Activated naive CD8-positive, alpha-beta T cell (primary cell): ENCODE measurements at regions not wholly inside any gene's neighbourhood (a gene's known extent, or its start where the extent isn't known, plus 50 kb on each side); places are given as distances from the start of the nearest gene placed in this dataset.
"Not testable (repeated sequence)": the region's sequence is repeated elsewhere in the genome, so short reads cannot be mapped to it uniquely, and the experiment has no call there.

Experiments used
- H3K27ac Mint-ChIP-seq: one replicate; pipeline ENCODE4 v1.8.0; 2021; ENCODE audit warnings: mixed read lengths
- H3K27me3 Mint-ChIP-seq: one replicate; pipeline ENCODE4 v1.8.0; 2021; ENCODE audit warnings: mixed read lengths
- H3K36me3 Mint-ChIP-seq: one replicate; pipeline ENCODE4 v1.8.0; 2021; ENCODE audit warnings: mixed read lengths
- H3K4me1 Mint-ChIP-seq: one replicate; pipeline ENCODE4 v1.8.0; 2021; ENCODE audit warnings: low read depth, mixed read lengths
- H3K4me3 Mint-ChIP-seq: one replicate; pipeline ENCODE4 v1.8.0; 2021; ENCODE audit warnings: mild to moderate bottlenecking, mixed read lengths
- H3K9me3 Mint-ChIP-seq: one replicate; pipeline ENCODE4 v1.8.0; 2021; ENCODE audit warnings: low read depth, mixed read lengths

- not testable (repeated sequence) for H3K4me1 Mint-ChIP-seq, H3K36me3 Mint-ChIP-seq, H3K9me3 Mint-ChIP-seq, H3K27me3 Mint-ChIP-seq, H3K4me3 Mint-ChIP-seq, H3K27ac Mint-ChIP-seq
These were observed 115.0 kb upstream of the NBPF9 start for GRCh38 chr1:149218080-149218988.

- not testable (repeated sequence) for H3K27ac Mint-ChIP-seq, H3K4me3 Mint-ChIP-seq, H3K9me3 Mint-ChIP-seq, H3K27me3 Mint-ChIP-seq, H3K36me3 Mint-ChIP-seq, H3K4me1 Mint-ChIP-seq
These were observed 116.2 kb upstream of the NBPF9 start for GRCh38 chr1:149219539-149219938.

- H3K4me1 Mint-ChIP-seq, H3K27ac Mint-ChIP-seq, H3K4me3 Mint-ChIP-seq, H3K36me3 Mint-ChIP-seq, H3K27me3 Mint-ChIP-seq, H3K9me3 Mint-ChIP-seq: not testable (repeated sequence)
These were observed 117.2 kb upstream of the NBPF9 start for GRCh38 chr1:149220463-149221074.

GRCh38 chr1:149227933-149228665 lies 124.7 kb upstream of the NBPF9 start:
- H3K4me1 Mint-ChIP-seq, H3K9me3 Mint-ChIP-seq, H3K4me3 Mint-ChIP-seq, H3K36me3 Mint-ChIP-seq, H3K27ac Mint-ChIP-seq, H3K27me3 Mint-ChIP-seq: not testable (repeated sequence)

DNA sequence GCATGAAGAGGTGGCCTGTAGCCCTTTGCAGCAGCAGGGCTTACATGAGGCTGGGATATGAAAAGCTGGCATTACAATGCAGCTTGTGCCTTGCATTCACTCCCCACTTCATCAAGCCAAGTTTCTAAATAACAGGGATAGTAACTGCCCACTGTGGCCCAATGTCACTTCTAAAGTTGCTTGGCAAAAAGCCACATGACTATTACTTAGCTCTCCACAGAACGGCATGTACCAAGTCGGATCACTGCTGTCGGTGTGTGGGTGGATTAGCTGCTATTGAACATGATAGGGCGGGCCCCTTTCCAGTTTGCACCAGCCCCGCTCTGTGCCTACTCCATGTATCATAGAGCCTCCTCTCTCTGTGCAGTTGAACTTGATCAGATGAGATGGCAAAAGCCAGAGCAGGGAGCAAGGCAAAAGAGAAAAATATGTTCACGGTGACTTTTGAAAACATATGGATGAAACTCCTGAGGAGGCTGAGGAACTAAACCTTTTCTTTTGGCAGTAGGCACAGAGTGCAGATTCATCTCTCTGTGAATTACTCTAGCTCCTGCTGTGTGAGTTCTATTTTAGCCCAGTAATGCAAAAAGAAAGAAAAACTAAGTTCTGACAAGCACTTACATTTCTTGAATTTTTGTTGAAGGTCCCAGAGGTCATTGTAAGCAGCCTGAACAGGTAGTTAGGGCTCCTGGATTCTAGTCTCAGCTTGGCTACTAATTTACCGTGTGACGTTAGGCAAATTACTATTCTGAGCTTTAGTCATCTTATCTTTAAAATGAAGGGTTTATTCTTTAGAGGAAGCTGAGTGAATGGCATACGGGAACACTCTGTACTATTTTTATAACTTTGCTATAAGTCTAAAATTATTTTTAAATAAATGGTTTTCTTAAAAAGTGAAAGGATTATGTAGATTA lies 125.6 kb upstream of the NBPF9 start:
- H3K4me3 Mint-ChIP-seq, H3K27me3 Mint-ChIP-seq, H3K9me3 Mint-ChIP-seq, H3K36me3 Mint-ChIP-seq, H3K4me1 Mint-ChIP-seq, H3K27ac Mint-ChIP-seq: not testable (repeated sequence)

DNA sequence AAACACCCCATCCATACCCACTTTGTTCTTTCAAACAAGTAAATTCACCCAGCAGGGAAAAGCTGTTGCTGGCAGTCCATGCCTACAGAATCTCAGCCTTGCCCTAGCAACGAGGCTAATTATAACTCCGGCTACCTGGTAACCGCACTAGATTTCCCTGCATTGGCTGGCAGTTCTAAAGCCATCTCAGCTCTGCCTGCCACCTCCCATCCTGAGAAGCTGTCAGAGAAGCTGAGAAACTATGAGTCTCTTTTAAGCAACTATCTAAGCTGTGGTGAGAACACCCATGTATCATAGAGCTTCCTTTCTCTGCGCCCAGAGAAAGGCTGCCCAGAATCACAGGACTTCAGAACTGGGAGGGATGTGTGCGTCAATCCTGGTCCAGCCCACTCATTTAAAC lies 126.5 kb upstream of the NBPF9 start:
- not testable (repeated sequence) for H3K36me3 Mint-ChIP-seq, H3K9me3 Mint-ChIP-seq

GRCh38 chr1:149234926-149235914 lies 131.9 kb upstream of the NBPF9 start:
- not testable (repeated sequence) for H3K4me1 Mint-ChIP-seq, H3K36me3 Mint-ChIP-seq, H3K27me3 Mint-ChIP-seq

More for the DNA sequence above, 126.5 kb upstream of the NBPF9 start:
- not testable (repeated sequence) for H3K4me3 Mint-ChIP-seq, H3K4me1 Mint-ChIP-seq, H3K27ac Mint-ChIP-seq, H3K27me3 Mint-ChIP-seq

DNA sequence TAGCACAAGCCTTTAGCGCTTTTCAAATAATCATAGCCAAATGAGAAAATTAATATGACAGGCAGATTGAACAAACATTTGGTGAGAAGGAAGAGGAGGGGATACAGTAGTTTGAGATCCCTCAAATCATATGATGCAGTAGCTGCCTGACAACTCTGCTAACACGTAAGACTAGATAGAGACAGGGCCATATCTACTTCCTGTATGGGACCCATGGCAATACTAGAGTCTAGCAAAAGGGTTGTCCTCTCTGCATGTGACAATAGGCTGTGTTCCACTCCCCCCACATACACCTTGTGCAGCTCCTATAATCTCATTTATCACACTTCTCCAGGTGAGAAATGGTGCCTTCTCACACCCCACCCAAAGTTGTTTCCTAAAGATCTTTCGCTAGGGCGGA lies 134.2 kb upstream of the NBPF9 start:
- H3K4me3 Mint-ChIP-seq, H3K27me3 Mint-ChIP-seq, H3K4me1 Mint-ChIP-seq, H3K9me3 Mint-ChIP-seq, H3K27ac Mint-ChIP-seq, H3K36me3 Mint-ChIP-seq: not testable (repeated sequence)

More at GRCh38 chr1:149234926-149235914, 131.9 kb upstream of the NBPF9 start:
- not testable (repeated sequence) for H3K27ac Mint-ChIP-seq, H3K4me3 Mint-ChIP-seq, H3K9me3 Mint-ChIP-seq

DNA sequence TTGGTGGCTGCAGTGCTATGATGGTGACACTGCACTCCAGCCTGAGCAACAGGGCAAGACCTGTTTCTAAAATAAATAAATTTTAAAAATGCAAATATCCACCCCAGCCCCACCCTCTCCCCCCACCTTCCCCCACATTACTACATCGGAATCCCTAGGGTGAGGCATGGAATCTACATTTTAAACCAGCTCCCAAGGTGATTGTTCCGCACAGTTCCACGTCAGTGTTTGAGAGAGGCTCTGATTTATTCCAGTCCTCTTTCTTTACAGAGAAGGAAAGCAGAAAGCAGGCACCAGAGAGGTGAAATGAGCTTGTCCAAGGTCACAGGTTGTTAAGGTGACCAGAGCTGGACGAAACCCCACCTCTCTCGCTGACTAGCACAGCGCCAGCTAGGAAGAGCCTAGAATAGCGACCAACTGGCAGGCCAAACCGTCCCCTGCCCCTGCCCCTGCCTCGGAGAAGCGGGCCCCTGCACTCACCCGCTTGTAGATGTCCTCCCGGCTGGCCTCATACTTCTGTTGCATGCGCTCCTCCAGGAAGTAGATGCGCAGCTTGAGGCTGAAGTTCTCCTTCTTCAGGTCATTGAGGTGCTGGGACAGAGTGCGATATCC lies 136.7 kb upstream of the NBPF9 start:
- H3K4me3 Mint-ChIP-seq, H3K27me3 Mint-ChIP-seq, H3K36me3 Mint-ChIP-seq, H3K4me1 Mint-ChIP-seq, H3K27ac Mint-ChIP-seq, H3K9me3 Mint-ChIP-seq: not testable (repeated sequence)

- H3K9me3 Mint-ChIP-seq, H3K27ac Mint-ChIP-seq, H3K36me3 Mint-ChIP-seq: not testable (repeated sequence)
These were observed 137.2 kb upstream of the NBPF9 start for GRCh38 chr1:149240530-149240929.

GRCh38 chr1:149241272-149241671 lies 137.9 kb upstream of the NBPF9 start:
- not testable (repeated sequence) for H3K9me3 Mint-ChIP-seq, H3K36me3 Mint-ChIP-seq, H3K4me1 Mint-ChIP-seq, H3K27me3 Mint-ChIP-seq, H3K27ac Mint-ChIP-seq, H3K4me3 Mint-ChIP-seq

More at GRCh38 chr1:149240530-149240929, 137.2 kb upstream of the NBPF9 start:
- H3K4me3 Mint-ChIP-seq, H3K4me1 Mint-ChIP-seq, H3K27me3 Mint-ChIP-seq: not testable (repeated sequence)

- not testable (repeated sequence) for H3K27ac Mint-ChIP-seq
These were observed 140.2 kb upstream of the NBPF9 start for GRCh38 chr1:149243572-149243971.

GRCh38 chr1:149244621-149245020 lies 141.3 kb upstream of the NBPF9 start:
- not testable (repeated sequence) for H3K27me3 Mint-ChIP-seq, H3K36me3 Mint-ChIP-seq, H3K4me1 Mint-ChIP-seq, H3K9me3 Mint-ChIP-seq, H3K4me3 Mint-ChIP-seq, H3K27ac Mint-ChIP-seq

More at GRCh38 chr1:149243572-149243971, 140.2 kb upstream of the NBPF9 start:
- not testable (repeated sequence) for H3K9me3 Mint-ChIP-seq, H3K4me1 Mint-ChIP-seq, H3K36me3 Mint-ChIP-seq, H3K4me3 Mint-ChIP-seq, H3K27me3 Mint-ChIP-seq
